ENCODE measurements at regions not wholly inside any gene's neighbourhood (a gene's known extent, or its start where the extent isn't known, plus 50 kb on each side); places are given as distances from the start of the nearest gene placed in this dataset.

DNA sequence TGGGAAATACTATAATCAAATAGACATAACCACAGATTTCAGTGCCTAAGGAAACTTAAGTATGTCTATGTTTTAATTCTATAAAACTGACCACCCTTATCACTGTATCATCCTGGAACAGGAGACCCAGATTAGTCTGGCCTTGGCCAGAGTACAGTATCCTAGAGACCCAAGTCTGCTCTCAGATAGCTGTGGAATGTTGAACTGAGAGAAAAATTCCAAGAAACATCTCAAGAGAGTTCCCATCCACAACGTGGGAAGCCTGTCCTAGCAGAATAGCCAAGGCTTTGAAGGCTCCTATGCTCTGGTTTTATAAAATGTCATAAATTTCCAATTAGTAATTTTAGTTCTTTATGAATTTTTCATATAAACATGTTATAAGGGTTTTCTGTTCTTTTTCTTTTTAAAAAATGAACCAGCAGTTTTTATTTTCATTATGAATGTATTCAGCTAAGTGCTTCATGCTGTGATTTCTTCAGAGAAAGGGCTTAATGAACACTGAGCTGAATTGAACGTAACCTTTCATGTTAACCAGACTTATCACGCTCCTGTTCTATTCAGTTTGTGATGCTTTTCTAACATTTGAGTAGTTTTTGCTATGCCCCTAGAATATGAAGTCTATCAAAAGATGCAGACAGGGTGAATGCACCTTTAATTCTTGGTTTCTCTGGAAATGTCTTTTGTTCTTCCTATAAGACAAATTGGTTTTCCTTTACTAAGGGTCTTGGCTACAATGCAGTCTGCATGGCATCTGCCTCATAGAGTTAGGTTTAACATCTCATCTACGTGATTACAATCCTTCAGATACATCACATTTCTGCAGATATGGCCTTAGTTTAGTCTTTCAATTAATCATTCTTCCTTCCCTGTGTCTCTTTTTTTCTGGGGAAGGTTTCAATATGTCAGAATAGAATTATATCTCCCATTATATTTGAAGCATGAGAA is 230.8 kb downstream of the CYLC2 start:
- TF ChIP-seq, protein P1, sequence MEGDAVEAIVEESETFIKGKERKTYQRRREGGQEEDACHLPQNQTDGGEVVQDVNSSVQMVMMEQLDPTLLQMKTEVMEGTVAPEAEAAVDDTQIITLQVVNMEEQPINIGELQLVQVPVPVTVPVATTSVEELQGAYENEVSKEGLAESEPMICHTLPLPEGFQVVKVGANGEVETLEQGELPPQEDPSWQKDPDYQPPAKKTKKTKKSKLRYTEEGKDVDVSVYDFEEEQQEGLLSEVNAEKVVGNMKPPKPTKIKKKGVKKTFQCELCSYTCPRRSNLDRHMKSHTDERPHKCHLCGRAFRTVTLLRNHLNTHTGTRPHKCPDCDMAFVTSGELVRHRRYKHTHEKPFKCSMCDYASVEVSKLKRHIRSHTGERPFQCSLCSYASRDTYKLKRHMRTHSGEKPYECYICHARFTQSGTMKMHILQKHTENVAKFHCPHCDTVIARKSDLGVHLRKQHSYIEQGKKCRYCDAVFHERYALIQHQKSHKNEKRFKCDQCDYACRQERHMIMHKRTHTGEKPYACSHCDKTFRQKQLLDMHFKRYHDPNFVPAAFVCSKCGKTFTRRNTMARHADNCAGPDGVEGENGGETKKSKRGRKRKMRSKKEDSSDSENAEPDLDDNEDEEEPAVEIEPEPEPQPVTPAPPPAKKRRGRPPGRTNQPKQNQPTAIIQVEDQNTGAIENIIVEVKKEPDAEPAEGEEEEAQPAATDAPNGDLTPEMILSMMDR (IDR thresholded peaks at IDR 0.05), result no peak
- TF ChIP-seq, protein P2, sequence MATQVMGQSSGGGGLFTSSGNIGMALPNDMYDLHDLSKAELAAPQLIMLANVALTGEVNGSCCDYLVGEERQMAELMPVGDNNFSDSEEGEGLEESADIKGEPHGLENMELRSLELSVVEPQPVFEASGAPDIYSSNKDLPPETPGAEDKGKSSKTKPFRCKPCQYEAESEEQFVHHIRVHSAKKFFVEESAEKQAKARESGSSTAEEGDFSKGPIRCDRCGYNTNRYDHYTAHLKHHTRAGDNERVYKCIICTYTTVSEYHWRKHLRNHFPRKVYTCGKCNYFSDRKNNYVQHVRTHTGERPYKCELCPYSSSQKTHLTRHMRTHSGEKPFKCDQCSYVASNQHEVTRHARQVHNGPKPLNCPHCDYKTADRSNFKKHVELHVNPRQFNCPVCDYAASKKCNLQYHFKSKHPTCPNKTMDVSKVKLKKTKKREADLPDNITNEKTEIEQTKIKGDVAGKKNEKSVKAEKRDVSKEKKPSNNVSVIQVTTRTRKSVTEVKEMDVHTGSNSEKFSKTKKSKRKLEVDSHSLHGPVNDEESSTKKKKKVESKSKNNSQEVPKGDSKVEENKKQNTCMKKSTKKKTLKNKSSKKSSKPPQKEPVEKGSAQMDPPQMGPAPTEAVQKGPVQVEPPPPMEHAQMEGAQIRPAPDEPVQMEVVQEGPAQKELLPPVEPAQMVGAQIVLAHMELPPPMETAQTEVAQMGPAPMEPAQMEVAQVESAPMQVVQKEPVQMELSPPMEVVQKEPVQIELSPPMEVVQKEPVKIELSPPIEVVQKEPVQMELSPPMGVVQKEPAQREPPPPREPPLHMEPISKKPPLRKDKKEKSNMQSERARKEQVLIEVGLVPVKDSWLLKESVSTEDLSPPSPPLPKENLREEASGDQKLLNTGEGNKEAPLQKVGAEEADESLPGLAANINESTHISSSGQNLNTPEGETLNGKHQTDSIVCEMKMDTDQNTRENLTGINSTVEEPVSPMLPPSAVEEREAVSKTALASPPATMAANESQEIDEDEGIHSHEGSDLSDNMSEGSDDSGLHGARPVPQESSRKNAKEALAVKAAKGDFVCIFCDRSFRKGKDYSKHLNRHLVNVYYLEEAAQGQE (IDR thresholded peaks at IDR 0.05; ENCODE audit: insufficient read depth in 1 of 2, low read depth in 2 of 2, low read length in 1 of 2), result no peak
